Testis (tissue), 2 donors: ENCODE measurements at regions not wholly inside any gene's neighbourhood (a gene's known extent, or its start where the extent isn't known, plus 50 kb on each side); places are given as distances from the start of the nearest gene placed in this dataset.

Experiments
- CTCF ChIP-seq, 3 experiments: fragments of 450-650 bp in 2 of 3; fragments of 200-600 bp in 1 of 3; sonication (generic) in 1 of 3; IDR thresholded peaks; one replicate each; pipeline ENCODE4 v1.5.1; 2016 to 2019; ENCODE audit warnings: antibody characterized with exemption in 3 of 3, mild to moderate bottlenecking in 2 of 3, moderate library complexity in 1 of 3
- POLR2A ChIP-seq: fragments of 450-650 bp; IDR thresholded peaks from one replicate; pipeline ENCODE4 v1.6.1; 2017; ENCODE audit warnings: antibody characterized with exemption, mild to moderate bottlenecking, moderate library complexity

GRCh38 chr17:51351080-51351479, 90.7 kb downstream of the UTP18 start:
- TF ChIP-seq CTCF (IDR thresholded peaks at IDR 0.05) (no peak), POLR2A (no peak)
